Endothelial cell (in vitro differentiated cells): ENCODE measurements at regions not wholly inside any gene's neighbourhood (a gene's known extent, or its start where the extent isn't known, plus 50 kb on each side); places are given as distances from the start of the nearest gene placed in this dataset.

Source experiments
- DNase-seq: peaks from one replicate; pipeline ENCODE4 v3.0.0; 2021; ENCODE audit warnings: low spot score
- H3K27ac Mint-ChIP-seq: one replicate; pipeline ENCODE4 v1.8.0; 2021; ENCODE audit warnings: mixed read lengths, inconsistent platforms; ENCODE audit not compliant: unreplicated experiment
- H3K27me3 Mint-ChIP-seq: one replicate; pipeline ENCODE4 v1.8.0; 2021; ENCODE audit warnings: mild to moderate bottlenecking, moderate library complexity, mixed read lengths, inconsistent platforms; ENCODE audit not compliant: unreplicated experiment
- H3K36me3 Mint-ChIP-seq: one replicate; pipeline ENCODE4 v1.8.0; 2021; ENCODE audit warnings: mild to moderate bottlenecking, low read depth, mixed read lengths, inconsistent platforms; ENCODE audit not compliant: unreplicated experiment
- H3K4me1 Mint-ChIP-seq: one replicate; pipeline ENCODE4 v1.8.0; 2021; ENCODE audit warnings: mild to moderate bottlenecking, mixed read lengths, inconsistent platforms; ENCODE audit not compliant: unreplicated experiment
- H3K4me3 Mint-ChIP-seq: one replicate; pipeline ENCODE4 v1.8.0; 2021; ENCODE audit warnings: mild to moderate bottlenecking, mixed read lengths, inconsistent platforms; ENCODE audit not compliant: unreplicated experiment
- H3K9me3 Mint-ChIP-seq: one replicate; pipeline ENCODE4 v1.8.0; 2021; ENCODE audit warnings: mixed read lengths, inconsistent platforms; ENCODE audit not compliant: unreplicated experiment
- CTCF ChIP-seq: fragments of 200-600 bp; sonication (generic); IDR thresholded peaks from one replicate; pipeline ENCODE4 v1.5.0; 2021; ENCODE audit warnings: antibody characterized with exemption; ENCODE audit not compliant: unreplicated experiment

GRCh38 chr16:85992779-85993178 lies 93.8 kb downstream of the IRF8 start:
- Mint-ChIP-seq H3K4me1 (peaks cover 2% of the 10 kb centered on the region), H3K9me3 (no peaks in the 10 kb centered on the region), H3K27me3 (peaks cover 7% of the 10 kb centered on the region), H3K4me3 (no peak overlapping the region), H3K36me3 (no peaks in the 10 kb centered on the region), H3K27ac (no peak overlapping the region)
- TF ChIP-seq CTCF = no peak
- DNase-seq = no peak

DNA sequence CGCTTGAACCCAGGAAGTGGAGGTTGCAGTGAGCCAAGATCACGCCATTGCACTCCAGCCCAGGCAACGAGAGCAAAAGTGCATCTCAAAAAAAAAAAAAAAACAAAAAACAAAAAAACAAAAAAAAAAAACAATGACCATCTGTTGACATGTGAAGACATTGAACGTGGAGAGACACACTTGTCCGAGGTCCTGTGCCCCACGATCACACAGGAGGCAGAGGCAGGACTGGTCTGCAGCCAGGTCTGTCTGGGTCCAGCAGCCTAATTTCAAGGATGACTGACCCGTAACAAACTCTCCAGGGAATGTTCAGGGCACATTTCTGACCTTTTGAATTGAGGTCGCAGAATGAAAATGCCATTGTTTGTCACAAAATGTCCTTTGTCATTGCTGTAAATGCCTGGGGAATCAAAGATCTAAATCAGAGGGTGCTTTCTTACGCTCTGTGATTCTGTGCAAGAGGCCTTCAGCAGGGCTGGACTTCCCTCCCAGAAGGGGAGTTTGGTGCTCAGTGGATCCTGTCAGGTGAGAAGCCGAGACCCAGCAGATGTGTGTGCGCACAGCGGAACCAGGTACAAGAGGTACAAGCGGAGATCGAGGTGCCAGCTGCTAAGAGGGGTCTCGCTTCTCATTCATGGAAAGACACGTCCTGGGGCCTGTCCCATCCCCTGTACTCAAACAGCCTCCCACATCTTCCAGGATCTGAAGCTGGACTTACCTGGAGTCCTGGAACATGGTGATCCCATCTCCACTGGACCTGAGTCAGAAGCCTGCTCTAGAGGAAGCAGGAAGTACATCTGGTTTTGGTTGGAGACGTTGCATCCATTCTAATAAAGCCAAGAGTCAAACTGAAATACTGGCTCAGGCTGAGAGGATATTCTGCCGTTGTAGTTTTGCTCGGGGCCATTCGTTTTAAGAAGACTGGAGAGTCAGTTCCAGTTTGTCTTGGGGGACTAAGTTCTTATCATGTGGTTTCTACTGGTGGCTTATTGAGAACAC lies 95.8 kb downstream of the IRF8 start:
- TF ChIP-seq CTCF = no peak
- H3K4me3 Mint-ChIP-seq = no peak overlapping the region
- no peak overlapping the region for H3K27ac Mint-ChIP-seq
- peaks cover 2% of the 10 kb centered on the region for H3K27me3 Mint-ChIP-seq
- H3K4me1 Mint-ChIP-seq = peaks cover 7% of the 10 kb centered on the region
- H3K9me3 Mint-ChIP-seq = no peaks in the 10 kb centered on the region
- H3K36me3 Mint-ChIP-seq = no peaks in the 10 kb centered on the region
- DNase-seq = no peak

- H3K4me3 Mint-ChIP-seq = no peak overlapping the region
- DNase-seq = no peak
- peaks cover 2% of the 10 kb centered on the region for H3K27me3 Mint-ChIP-seq
- no peaks in the 10 kb centered on the region for H3K9me3 Mint-ChIP-seq
- H3K27ac Mint-ChIP-seq = no peak overlapping the region
- H3K36me3 Mint-ChIP-seq = no peaks in the 10 kb centered on the region
- H3K4me1 Mint-ChIP-seq = peaks cover 7% of the 10 kb centered on the region
- TF ChIP-seq CTCF = no peak
These were observed 96.8 kb downstream of the IRF8 start for GRCh38 chr16:85995541-85996423.

GRCh38 chr16:85996843-85997242 lies 97.9 kb downstream of the IRF8 start:
- no peak for TF ChIP-seq CTCF
- no peak for DNase-seq
- Mint-ChIP-seq H3K27me3 (peaks cover 2% of the 10 kb centered on the region), H3K4me1 (peaks cover 7% of the 10 kb centered on the region), H3K36me3 (no peaks in the 10 kb centered on the region), H3K27ac (no peak overlapping the region), H3K9me3 (no peaks in the 10 kb centered on the region), H3K4me3 (no peak overlapping the region)
